ENCODE measurements at regions not wholly inside any gene's neighbourhood (a gene's known extent, or its start where the extent isn't known, plus 50 kb on each side); places are given as distances from the start of the nearest gene placed in this dataset.

DNA sequence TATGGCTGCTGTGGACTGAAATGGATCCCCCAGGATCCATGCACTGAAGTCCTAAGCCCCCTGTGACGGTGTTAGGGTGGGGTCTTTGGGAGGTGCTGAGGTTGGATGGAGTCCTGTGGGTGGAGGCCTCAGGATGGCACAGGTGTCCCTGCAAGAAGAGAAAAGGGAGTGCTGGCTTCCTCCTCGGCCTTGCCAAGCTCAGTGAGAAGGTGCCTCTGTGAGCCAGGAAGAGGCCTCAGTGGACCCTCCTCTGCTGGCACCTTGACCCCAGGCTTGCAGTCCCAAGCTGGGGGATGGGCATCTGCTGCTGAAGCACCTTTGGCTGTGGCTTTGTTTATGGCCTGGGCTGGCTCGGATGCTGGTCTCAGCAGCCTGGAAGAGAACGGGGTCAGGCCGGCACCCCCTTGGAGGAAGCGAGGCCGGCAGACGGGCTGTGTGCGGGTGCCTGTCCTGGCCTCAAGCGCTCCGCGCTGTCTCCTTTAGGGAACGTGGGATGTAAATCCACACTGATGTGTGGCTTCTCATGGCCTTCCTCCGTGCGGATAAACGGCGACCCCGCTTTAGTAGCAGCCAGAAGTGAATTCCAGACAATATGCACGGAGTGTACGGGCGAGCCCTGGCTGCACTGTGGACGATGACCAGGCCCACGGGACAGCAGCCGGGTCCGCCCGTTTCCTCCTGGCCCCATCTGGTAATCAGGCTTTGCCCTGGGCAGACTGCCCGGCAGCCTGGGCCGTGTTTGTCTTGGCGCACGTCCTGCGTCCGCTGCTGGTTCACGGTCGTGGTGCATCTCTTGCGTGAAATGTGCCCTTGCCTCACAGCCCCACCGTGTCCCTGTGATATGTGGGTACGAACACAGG is 182.6 kb downstream of the ERMARD start:
- no peak overlapping the region for H3K9ac ChIP-seq (ENCODE audit: low read length)
- no peaks in the 10 kb centered on the region for H3K36me3 ChIP-seq (ENCODE audit: control insufficient read depth, insufficient read depth, low read length)
- peaks cover 2% of the 10 kb centered on the region; the same call in 1 of the 2 replicates for H3K9me3 ChIP-seq (ENCODE audit: control insufficient read depth, insufficient read depth, low read depth, low read length)
- peaks cover 11% of the 10 kb centered on the region; the same call in 1 of the 2 replicates for H3K4me1 ChIP-seq (ENCODE audit: control insufficient read depth, insufficient read depth, low read length)
- H3K27me3 ChIP-seq (ENCODE audit: control insufficient read depth, insufficient read depth, low read length) = peaks cover 64% of the 10 kb centered on the region
- no peak overlapping the region for H3K27ac ChIP-seq (ENCODE audit: low read depth, low read length)
- no peak overlapping the region for H3K4me3 ChIP-seq (ENCODE audit: low read depth, low read length)

DNA sequence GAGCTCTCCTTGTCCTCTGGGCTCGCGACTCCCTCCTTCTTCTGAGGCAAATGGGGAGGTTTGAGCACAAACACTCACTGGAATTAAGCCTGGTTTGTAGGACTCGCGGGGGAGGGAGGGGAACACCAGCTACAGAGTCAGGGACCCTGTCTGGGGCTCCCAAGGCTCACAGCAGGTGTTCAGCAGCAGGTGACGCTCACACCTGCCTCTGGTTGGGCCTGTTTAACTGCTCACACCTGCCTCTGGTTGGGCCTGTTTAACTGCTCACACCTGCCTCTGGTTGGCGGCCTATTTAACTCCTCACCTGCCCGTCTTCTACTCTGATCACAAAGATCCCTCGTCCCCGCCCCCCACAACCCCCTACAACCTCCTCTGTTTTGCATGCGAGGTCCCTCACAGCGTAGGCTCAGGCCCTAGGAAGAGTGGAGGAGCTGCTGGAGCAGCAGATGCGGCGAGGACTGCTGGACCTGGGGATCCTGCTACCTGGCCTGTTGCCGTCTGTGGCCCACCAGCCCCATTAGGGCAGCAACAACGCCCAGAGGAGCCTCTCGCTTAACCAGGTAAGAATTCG is 181.9 kb downstream of the ERMARD start:
- H3K4me3 ChIP-seq (ENCODE audit: low read depth, low read length) = no peak overlapping the region
- H3K36me3 ChIP-seq (ENCODE audit: control insufficient read depth, insufficient read depth, low read length) = no peaks in the 10 kb centered on the region
- H3K27ac ChIP-seq (ENCODE audit: low read depth, low read length) = no peak overlapping the region
- peaks cover 4% of the 10 kb centered on the region; the same call in 1 of the 2 replicates for H3K9me3 ChIP-seq (ENCODE audit: control insufficient read depth, insufficient read depth, low read depth, low read length)
- no peak overlapping the region for H3K9ac ChIP-seq (ENCODE audit: low read length)
- peaks cover 11% of the 10 kb centered on the region; the same call in 1 of the 2 replicates for H3K4me1 ChIP-seq (ENCODE audit: control insufficient read depth, insufficient read depth, low read length)
- peaks cover 57% of the 10 kb centered on the region for H3K27me3 ChIP-seq (ENCODE audit: control insufficient read depth, insufficient read depth, low read length)

DNA sequence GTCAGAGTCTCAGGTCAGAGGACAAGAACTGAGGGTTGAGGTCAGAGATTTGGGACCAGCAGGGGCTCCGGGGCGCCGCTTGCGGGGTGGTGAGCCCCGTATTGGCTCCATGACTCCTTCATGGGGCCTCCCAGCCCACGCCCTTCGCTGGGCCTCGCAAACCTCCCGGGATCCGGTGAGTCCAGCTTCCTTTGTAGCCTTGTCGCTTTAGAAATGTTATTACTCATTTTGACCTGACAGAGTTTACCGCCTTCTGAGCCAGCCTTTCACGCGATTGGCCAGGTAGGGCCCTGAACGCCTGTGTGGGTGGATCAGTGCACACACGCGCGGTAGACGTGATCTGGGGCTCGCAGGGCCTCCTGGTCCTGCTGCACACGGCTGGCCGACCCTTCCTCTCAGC is 181.1 kb downstream of the ERMARD start:
- H3K27ac ChIP-seq (ENCODE audit: low read depth, low read length) = no peak overlapping the region
- H3K9me3 ChIP-seq (ENCODE audit: control insufficient read depth, insufficient read depth, low read depth, low read length) = peaks cover 4% of the 10 kb centered on the region; the same call in 1 of the 2 replicates
- H3K9ac ChIP-seq (ENCODE audit: low read length) = no peak overlapping the region

DNA sequence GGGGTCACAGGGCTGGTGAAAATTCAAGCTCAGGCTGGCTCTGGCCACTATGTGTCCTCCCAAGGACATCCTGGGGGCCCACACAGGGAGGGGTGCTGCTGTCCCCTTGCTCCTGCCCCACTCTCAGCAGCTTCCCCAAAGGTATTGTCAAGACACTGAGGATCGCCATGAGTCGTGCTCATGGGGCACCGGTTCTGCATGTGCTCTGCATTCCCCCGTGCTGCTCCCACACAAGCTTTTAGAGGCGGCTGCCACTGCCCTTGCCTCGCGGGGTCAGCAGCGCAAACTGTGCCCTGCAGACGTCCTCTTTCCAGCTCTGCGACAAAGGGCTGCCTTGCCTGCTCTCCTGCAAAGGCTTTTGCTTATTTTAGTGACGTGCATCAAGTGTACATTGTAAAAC is 179.8 kb downstream of the ERMARD start:
- Histone ChIP-seq H3K4me3 (ENCODE audit: low read depth, low read length) (no peak overlapping the region), H3K9me3 (ENCODE audit: control insufficient read depth, insufficient read depth, low read depth, low read length) (peaks cover 4% of the 10 kb centered on the region; the same call in 1 of the 2 replicates), H3K27me3 (ENCODE audit: control insufficient read depth, insufficient read depth, low read length) (peaks cover 44% of the 10 kb centered on the region), H3K9ac (ENCODE audit: low read length) (no peak overlapping the region), H3K4me1 (ENCODE audit: control insufficient read depth, insufficient read depth, low read length) (peaks cover 8% of the 10 kb centered on the region; the same call in 1 of the 2 replicates), H3K27ac (ENCODE audit: low read depth, low read length) (no peak overlapping the region), H3K36me3 (ENCODE audit: control insufficient read depth, insufficient read depth, low read length) (no peaks in the 10 kb centered on the region)

More for the DNA sequence above, 181.1 kb downstream of the ERMARD start:
- H3K4me1 ChIP-seq (ENCODE audit: control insufficient read depth, insufficient read depth, low read length) = peaks cover 11% of the 10 kb centered on the region; the same call in 1 of the 2 replicates
- no peaks in the 10 kb centered on the region for H3K36me3 ChIP-seq (ENCODE audit: control insufficient read depth, insufficient read depth, low read length)
- peaks cover 49% of the 10 kb centered on the region for H3K27me3 ChIP-seq (ENCODE audit: control insufficient read depth, insufficient read depth, low read length)
- no peak overlapping the region for H3K4me3 ChIP-seq (ENCODE audit: low read depth, low read length)

DNA sequence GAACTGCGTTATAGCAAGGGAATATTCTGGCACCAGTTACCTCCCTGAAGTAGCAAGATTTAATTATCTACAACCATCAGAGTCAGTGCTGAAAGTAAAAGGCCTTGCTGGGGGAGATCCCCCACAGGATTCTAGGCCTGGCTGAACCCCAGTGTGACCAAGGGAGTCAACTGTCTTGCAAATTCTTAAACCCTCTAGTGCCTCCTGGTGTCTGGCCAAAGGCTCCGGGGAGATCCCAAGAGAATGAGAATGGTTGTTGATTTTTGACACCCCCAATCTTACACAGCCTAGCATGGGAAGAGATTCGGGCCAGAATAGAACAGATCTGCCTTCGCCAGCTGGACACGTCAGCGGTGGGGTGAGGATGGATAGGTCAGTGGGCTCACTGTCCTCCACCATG is 179.4 kb downstream of the ERMARD start:
- H3K4me1 ChIP-seq (ENCODE audit: control insufficient read depth, insufficient read depth, low read length) = peaks cover 6% of the 10 kb centered on the region; the same call in 1 of the 2 replicates

DNA sequence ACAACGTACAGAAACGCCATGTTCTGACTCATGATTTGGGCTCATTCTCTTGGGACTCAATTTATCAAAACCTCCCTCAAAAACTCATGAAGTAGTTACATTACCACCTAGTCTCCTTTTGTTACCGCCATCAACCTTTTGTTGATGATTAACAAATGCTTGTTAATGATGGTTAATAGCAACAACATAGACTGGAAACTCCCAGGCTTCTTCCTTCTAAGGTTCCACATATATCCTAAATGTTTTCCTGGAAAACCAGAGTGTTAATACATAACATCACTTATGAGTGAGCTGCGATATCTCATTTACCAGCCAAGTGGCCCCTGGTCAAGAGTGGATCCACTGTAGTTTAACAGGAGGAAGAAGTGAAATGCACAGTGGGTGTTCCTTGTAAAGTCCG is 176.3 kb downstream of the ERMARD start:
- H3K27ac ChIP-seq (ENCODE audit: low read depth, low read length) = no peak overlapping the region
- peaks cover 25% of the 10 kb centered on the region; the same call in 1 of the 2 replicates for H3K27me3 ChIP-seq (ENCODE audit: control insufficient read depth, insufficient read depth, low read length)
- H3K4me1 ChIP-seq (ENCODE audit: control insufficient read depth, insufficient read depth, low read length) = no peaks in the 10 kb centered on the region; the same call in 1 of the 2 replicates
- no peaks in the 10 kb centered on the region for H3K36me3 ChIP-seq (ENCODE audit: control insufficient read depth, insufficient read depth, low read length)
- H3K9ac ChIP-seq (ENCODE audit: low read length) = no peak overlapping the region
- peaks cover 7% of the 10 kb centered on the region; the same call in 1 of the 2 replicates for H3K9me3 ChIP-seq (ENCODE audit: control insufficient read depth, insufficient read depth, low read depth, low read length)
- no peak overlapping the region for H3K4me3 ChIP-seq (ENCODE audit: low read depth, low read length)

More for the DNA sequence above, 179.4 kb downstream of the ERMARD start:
- Histone ChIP-seq H3K4me3 (ENCODE audit: low read depth, low read length) (no peak overlapping the region), H3K9me3 (ENCODE audit: control insufficient read depth, insufficient read depth, low read depth, low read length) (peaks cover 4% of the 10 kb centered on the region; the same call in 1 of the 2 replicates), H3K27ac (ENCODE audit: low read depth, low read length) (no peak overlapping the region), H3K36me3 (ENCODE audit: control insufficient read depth, insufficient read depth, low read length) (no peaks in the 10 kb centered on the region), H3K27me3 (ENCODE audit: control insufficient read depth, insufficient read depth, low read length) (peaks cover 41% of the 10 kb centered on the region), H3K9ac (ENCODE audit: low read length) (no peak overlapping the region)

DNA sequence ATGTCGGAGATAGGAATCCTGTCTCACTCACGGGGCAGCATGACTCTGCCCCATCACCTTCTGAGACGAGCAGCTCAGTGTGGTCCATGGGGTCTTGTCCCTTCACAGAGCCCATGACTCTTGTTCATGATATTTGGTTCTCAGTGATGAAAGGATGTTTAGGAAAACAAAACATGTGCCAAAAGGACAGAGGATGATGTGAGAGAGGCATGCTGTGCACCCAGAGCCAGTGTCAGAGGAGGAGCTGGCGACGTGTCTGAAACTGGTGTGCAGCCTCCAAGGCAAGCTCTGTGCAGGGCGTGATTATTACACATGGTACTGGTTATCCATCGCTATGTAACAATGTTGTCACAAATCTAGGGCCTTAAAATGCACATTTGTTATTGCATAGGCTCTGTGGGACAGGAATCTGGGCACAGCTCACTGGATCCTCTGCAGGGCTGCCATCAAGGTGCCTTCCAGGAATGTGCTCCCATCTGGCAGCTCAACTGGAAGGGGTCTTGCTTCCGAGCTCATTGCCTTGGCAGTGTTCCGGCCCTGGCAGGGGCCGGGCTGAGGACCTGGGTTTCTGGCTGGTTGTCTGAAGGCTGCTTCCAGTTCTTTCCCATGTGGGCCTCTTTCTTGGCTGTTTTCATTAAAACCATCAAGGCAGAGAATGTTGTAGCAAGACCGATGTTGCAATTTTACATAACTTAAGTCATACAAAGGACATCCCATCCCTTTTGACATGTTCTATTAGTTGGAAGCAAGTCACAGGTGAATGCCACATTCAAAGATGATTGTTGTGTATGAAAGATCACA is 175.4 kb downstream of the ERMARD start:
- Histone ChIP-seq H3K4me3 (ENCODE audit: low read depth, low read length) (no peak overlapping the region), H3K36me3 (ENCODE audit: control insufficient read depth, insufficient read depth, low read length) (no peaks in the 10 kb centered on the region), H3K9me3 (ENCODE audit: control insufficient read depth, insufficient read depth, low read depth, low read length) (peaks cover 7% of the 10 kb centered on the region; the same call in 1 of the 2 replicates), H3K4me1 (ENCODE audit: control insufficient read depth, insufficient read depth, low read length) (no peaks in the 10 kb centered on the region; the same call in 1 of the 2 replicates), H3K9ac (ENCODE audit: low read length) (no peak overlapping the region), H3K27ac (ENCODE audit: low read depth, low read length) (no peak overlapping the region), H3K27me3 (ENCODE audit: control insufficient read depth, insufficient read depth, low read length) (peaks cover 25% of the 10 kb centered on the region; the same call in 1 of the 2 replicates)

DNA sequence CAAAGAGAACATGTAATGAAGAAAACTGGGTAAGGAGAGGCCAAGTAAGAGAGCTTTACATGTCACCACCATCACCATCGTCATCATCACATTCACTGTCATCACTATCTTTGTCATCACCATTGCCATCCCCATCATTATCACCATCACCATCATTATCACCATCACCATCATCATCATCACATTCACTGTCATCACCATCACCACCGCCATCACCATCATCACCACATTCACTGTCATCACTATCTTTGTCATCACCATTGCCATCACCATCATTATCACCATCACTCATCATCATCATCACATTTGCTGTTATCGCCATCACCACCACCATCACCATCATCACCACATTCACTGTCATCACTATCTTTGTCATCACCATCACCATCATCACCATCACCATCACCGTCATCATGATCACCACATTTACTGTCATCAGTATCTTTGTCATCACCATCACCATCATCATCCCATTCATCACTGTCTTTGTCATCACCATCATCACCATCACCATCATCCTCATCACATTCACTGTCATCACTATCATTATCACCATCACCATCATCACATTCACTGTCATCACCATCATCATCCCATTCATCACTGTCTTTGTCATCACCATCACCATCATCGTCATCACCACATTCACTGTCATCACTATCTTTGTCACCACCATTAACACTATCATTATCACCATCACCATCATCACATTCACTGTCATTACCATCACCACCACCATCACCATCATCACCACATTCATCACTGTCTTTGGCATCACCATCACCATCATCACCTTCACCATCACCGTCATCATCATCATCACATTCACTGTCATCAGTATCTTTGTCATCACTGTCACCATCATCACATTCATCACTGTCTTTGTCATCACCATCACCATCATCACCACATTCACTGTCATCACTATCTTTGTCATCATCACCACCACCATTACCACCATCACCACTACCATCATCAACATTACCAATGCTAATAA is 172.3 kb downstream of the ERMARD start:
- no peak overlapping the region for H3K4me3 ChIP-seq (ENCODE audit: low read depth, low read length)
- no peaks in the 10 kb centered on the region for H3K4me1 ChIP-seq (ENCODE audit: control insufficient read depth, insufficient read depth, low read length)
- no peaks in the 10 kb centered on the region for H3K36me3 ChIP-seq (ENCODE audit: control insufficient read depth, insufficient read depth, low read length)
- peaks cover 5% of the 10 kb centered on the region; the same call in 1 of the 2 replicates for H3K9me3 ChIP-seq (ENCODE audit: control insufficient read depth, insufficient read depth, low read depth, low read length)
- H3K9ac ChIP-seq (ENCODE audit: low read length) = no peak overlapping the region
- H3K27me3 ChIP-seq (ENCODE audit: control insufficient read depth, insufficient read depth, low read length) = peaks cover 18% of the 10 kb centered on the region; the same call in 1 of the 2 replicates
- H3K27ac ChIP-seq (ENCODE audit: low read depth, low read length) = no peak overlapping the region

DNA sequence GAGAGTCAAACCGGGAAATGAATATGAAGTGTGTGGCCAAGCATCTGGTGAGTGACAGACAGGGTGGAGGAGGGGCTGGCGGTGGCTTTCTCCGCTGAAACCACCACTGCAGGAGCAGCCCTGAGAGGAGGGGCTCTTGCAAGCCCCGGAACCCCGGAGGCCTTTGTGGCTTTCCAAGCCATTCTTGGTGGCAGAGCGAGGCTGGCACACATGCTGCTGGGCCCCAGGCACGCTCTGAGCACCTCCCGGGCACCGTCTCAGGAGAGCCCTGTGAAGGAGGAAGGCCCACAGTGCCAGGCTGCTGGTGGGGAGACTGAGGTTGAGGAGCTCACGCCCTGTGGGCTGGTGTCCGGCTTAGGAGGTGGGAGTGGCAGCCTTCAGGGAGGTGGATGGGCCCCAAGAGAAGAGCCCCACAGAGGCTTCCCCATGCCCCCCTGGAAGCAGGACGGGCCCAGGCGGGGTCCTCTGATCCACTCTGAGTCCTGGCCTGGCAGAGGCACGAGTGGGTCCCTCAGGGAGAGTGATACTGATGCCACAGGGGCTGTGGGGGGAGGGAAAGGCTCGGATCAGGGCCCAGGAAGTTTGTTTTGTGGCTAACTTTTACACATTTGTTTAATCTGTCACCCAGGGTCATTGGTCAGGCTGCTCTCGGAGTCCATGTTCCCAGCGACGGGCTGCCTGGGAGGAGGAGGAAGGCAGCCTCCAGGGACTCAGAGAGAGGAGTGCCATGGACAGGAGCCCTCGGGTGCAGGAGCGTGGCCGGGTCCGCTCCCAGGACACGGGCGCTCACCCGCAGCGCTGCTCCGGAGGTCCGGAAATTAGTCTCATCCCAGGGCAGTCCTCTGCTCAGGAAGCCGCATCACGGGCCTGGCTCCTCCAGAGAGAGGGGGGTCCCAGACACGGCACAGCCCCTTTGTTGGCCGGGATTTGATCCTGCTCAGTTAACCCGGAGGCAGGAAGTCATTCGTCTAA is 170.7 kb downstream of the ERMARD start:
- Histone ChIP-seq H3K4me1 (ENCODE audit: control insufficient read depth, insufficient read depth, low read length) (no peaks in the 10 kb centered on the region), H3K27me3 (ENCODE audit: control insufficient read depth, insufficient read depth, low read length) (peaks cover 15% of the 10 kb centered on the region; the same call in 1 of the 2 replicates), H3K4me3 (ENCODE audit: low read depth, low read length) (no peak overlapping the region), H3K36me3 (ENCODE audit: control insufficient read depth, insufficient read depth, low read length) (no peaks in the 10 kb centered on the region), H3K27ac (ENCODE audit: low read depth, low read length) (no peak overlapping the region), H3K9ac (ENCODE audit: low read length) (no peak overlapping the region), H3K9me3 (ENCODE audit: control insufficient read depth, insufficient read depth, low read depth, low read length) (peaks cover 8% of the 10 kb centered on the region; the same call in 1 of the 2 replicates)
